HCT116 (cell line): ENCODE measurements at regions not wholly inside any gene's neighbourhood (a gene's known extent, or its start where the extent isn't known, plus 50 kb on each side); places are given as distances from the start of the nearest gene placed in this dataset.

ENCODE experiments used
- ATAC-seq: fragments of 200-7000 bp; cut with Tn5 transposase; 2 replicates; pipeline ENCODE4 v1.9.1; 2020; ENCODE audit warnings: mild to moderate bottlenecking, moderate library complexity
- BruUV-seq: library from RNA; stranded (reverse); fragments of 400-500 nt; replicated peaks from 2 replicates; lab custom pipeline; 2021; lab: Mats Ljungman, UMichigan
- CTCF ChIA-PET: fragments of 300-600 bp; sonication (Branson Sonifier 250); formaldehyde crosslinking; loops from one replicate; lab custom pipeline; 2021; ENCODE audit warnings: antibody characterized with exemption; lab: Charles Lee
- POLR2A ChIA-PET: fragments of 300-600, 350-600 bp; sonication (Branson Sonifier 250); formaldehyde crosslinking; loops from one replicate; lab custom pipeline; 2021; ENCODE audit warnings: antibody characterized with exemption; lab: Charles Lee
- RAD21 ChIA-PET, 2 experiments: fragments of 300-600 bp; sonication (Branson Sonifier 250); formaldehyde crosslinking; loops; one replicate each; lab custom pipeline; 2023; ENCODE audit warnings: low total read pairs in 2 of 2; ENCODE audit not compliant: uncharacterized antibody in 2 of 2, unreplicated experiment in 2 of 2, low non-redundant PET in 1 of 2; lab: Charles Lee
- DNase-seq: peaks from one replicate; pipeline ENCODE4 v3.0.0-alpha.2; 2010; ENCODE audit warnings: low read depth, low spot score
- H2AFZ ChIP-seq: fragments of 200-600 bp; shearing (Covaris generic), sonication (generic); 2 replicates; pipeline ENCODE4 v1.6.1; 2017; ENCODE audit warnings: low read depth, mixed run types, mixed read lengths, antibody characterized with exemption, low read length; ENCODE audit not compliant: poor library complexity, severe bottlenecking
- H3K27ac ChIP-seq: 2 replicates; pipeline ENCODE4 v1.5.1; 2012; ENCODE audit warnings: low read depth, low read length
- H3K27me3 ChIP-seq: fragments of 200-600 bp; sonication (generic); 2 replicates; pipeline ENCODE4 v1.6.1; 2016; ENCODE audit warnings: mixed run types, low read length, mixed read lengths; ENCODE audit not compliant: insufficient read depth
- H3K36me3 ChIP-seq, 2 experiments: fragments of 200-500 bp in 1 of 2; fragments of 200-600 bp in 1 of 2; sonication (Bioruptor generic) in 1 of 2; sonication (generic) in 1 of 2; 2 replicates each; pipeline versions ENCODE4 v1.5.1 to v1.6.1; 2014 to 2016; ENCODE audit warnings: low read length in 2 of 2, inconsistent platforms in 1 of 2, mixed read lengths in 1 of 2, mixed run types in 1 of 2; ENCODE audit not compliant: insufficient read depth in 2 of 2, control insufficient read depth in 1 of 2
- H3K4me1 ChIP-seq, 2 experiments: fragments of 200-600 bp in 1 of 2; sonication (generic) in 1 of 2; 2 replicates each; pipeline versions ENCODE4 v1.5.1 to v1.6.1; 2012 to 2017; ENCODE audit warnings: low read length in 2 of 2, inconsistent platforms in 1 of 2, mild to moderate bottlenecking in 1 of 2, mixed read lengths in 1 of 2, mixed run types in 1 of 2, moderate library complexity in 1 of 2; ENCODE audit not compliant: insufficient read depth in 2 of 2, control insufficient read depth in 1 of 2
- H3K4me2 ChIP-seq: fragments of 200-600 bp; sonication (generic); 2 replicates; pipeline ENCODE4 v1.6.1; 2017; ENCODE audit warnings: mixed run types, low read length, mixed read lengths
- H3K4me3 ChIP-seq, 2 experiments: fragments of 200-600 bp in 1 of 2; sonication (generic) in 1 of 2; replicated peaks in 1 of 2; 2 replicates each; pipeline ENCODE4 v1.5.1; 2011 to 2016; ENCODE audit warnings: low read length in 2 of 2, control low read depth in 1 of 2, low read depth in 1 of 2, mild to moderate bottlenecking in 1 of 2, mixed read lengths in 1 of 2, mixed run types in 1 of 2
- H3K79me2 ChIP-seq: fragments of 200-600 bp; sonication (generic); 2 replicates; pipeline ENCODE4 v1.6.1; 2017; ENCODE audit warnings: mild to moderate bottlenecking, mixed run types, low read length, moderate library complexity, mixed read lengths; ENCODE audit not compliant: insufficient read depth
- H3K9ac ChIP-seq: fragments of 200-600 bp; sonication (generic); 2 replicates; pipeline ENCODE4 v1.6.1; 2016; ENCODE audit warnings: low read length, mixed read lengths
- H3K9me2 ChIP-seq: fragments of 200-600 bp; sonication (generic), shearing (Covaris generic); 2 replicates; pipeline ENCODE4 v1.6.1; 2017; ENCODE audit warnings: mixed run types, mild to moderate bottlenecking, moderate library complexity; ENCODE audit not compliant: insufficient read depth
- H3K9me3 ChIP-seq, 2 experiments: fragments of 200-500 bp in 1 of 2; fragments of 200-600 bp in 1 of 2; sonication (Bioruptor generic) in 1 of 2; sonication (generic) in 1 of 2; 2 replicates each; pipeline ENCODE4 v1.6.1; 2014 to 2017; ENCODE audit warnings: low read length in 2 of 2, mixed read lengths in 2 of 2, inconsistent platforms in 1 of 2, low read depth in 1 of 2, mild to moderate bottlenecking in 1 of 2, mixed run types in 1 of 2, moderate library complexity in 1 of 2; ENCODE audit not compliant: control insufficient read depth in 1 of 2, insufficient read depth in 1 of 2
- H4K20me1 ChIP-seq: fragments of 200-600 bp; sonication (generic), shearing (Covaris generic); 2 replicates; pipeline ENCODE4 v1.6.1; 2017; ENCODE audit warnings: mixed run types, mild to moderate bottlenecking, moderate library complexity; ENCODE audit not compliant: insufficient read depth
- ATF3 ChIP-seq: IDR thresholded peaks from 2 replicates; pipeline ENCODE4 v1.6.1; 2012
- CBX3 ChIP-seq: IDR thresholded peaks from 2 replicates; pipeline ENCODE4 v1.6.1; 2012; ENCODE audit warnings: low read depth
- CTCF ChIP-seq, 3 experiments: fragments of 200-600 bp in 1 of 3; sonication (generic) in 1 of 3; IDR thresholded peaks in 2 of 3; conservative IDR thresholded peaks in 1 of 3; 2 replicates each; pipeline ENCODE4 v1.5.1; 2012 to 2017; ENCODE audit warnings: low read depth in 2 of 3, low read length in 2 of 3, antibody characterized with exemption in 1 of 3, borderline replicate concordance in 1 of 3, control low read depth in 1 of 3, mild to moderate bottlenecking in 1 of 3, mixed read lengths in 1 of 3, mixed run types in 1 of 3, moderate library complexity in 1 of 3; ENCODE audit not compliant: insufficient read depth in 1 of 3
- ELF1 ChIP-seq: IDR thresholded peaks from 2 replicates; pipeline ENCODE4 v1.6.1; 2012; ENCODE audit warnings: low read depth, borderline replicate concordance
- EZH2 ChIP-seq: fragments of 200-600 bp; sonication (generic); IDR thresholded peaks from 2 replicates; pipeline ENCODE4 v1.6.1; 2017; ENCODE audit warnings: antibody characterized with exemption, mixed run types
- FOSL1 ChIP-seq: IDR thresholded peaks from 2 replicates; pipeline ENCODE4 v1.6.1; 2012; ENCODE audit warnings: low read depth
- JUND ChIP-seq: IDR thresholded peaks from 2 replicates; pipeline ENCODE4 v1.6.1; 2012
- RAD21 ChIP-seq: IDR thresholded peaks from 2 replicates; pipeline ENCODE4 v1.6.1; 2012; ENCODE audit warnings: low read depth, mild to moderate bottlenecking
- ZFX ChIP-seq: fragments of 450-650 bp; IDR thresholded peaks from 2 replicates; pipeline ENCODE4 v1.6.1; 2017
- intact Hi-C: fragments of 100-400 bp; cut with micrococcal nuclease; formaldehyde crosslinking; loops from 2 replicates; pipeline ENCODE4 v1.10.0; 2022
- TF ChIP-seq, protein P1 (sequence below): IDR thresholded peaks from 2 replicates; pipeline ENCODE4 v1.6.1; 2011; ENCODE audit warnings: mild to moderate bottlenecking, low read length, moderate library complexity; ENCODE audit not compliant: insufficient replicate concordance; ENCODE audit errors: extremely low read depth

DNA sequence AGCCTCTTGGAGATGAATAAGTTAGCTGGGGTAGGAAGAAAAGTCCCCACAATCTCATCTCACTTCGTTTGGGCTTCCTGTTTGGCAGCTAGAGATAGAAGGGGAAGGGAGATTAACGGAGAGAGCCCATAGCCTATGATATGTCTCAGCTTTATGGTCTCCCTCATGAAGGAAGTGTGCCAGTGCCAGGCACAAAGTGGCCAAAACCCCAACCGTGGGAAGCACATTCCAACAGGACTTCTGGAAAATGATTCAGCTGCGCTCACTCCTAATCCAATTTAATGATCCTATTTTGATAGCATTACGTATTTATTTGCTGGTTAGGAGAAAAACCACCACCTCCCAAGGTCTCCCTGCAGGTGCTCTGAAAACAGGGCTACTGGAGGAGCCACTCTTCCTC is 303.1 kb upstream of the CLINT1 start:
- ChIA-PET POLR2A (no interaction called here), RAD21 (no interaction called here)
- Histone ChIP-seq H3K9me3 (no peaks in the 10 kb centered on the region), H3K4me3 (no peak overlapping the region), H3K36me3 (no peaks in the 10 kb centered on the region), H3K27ac (no peak overlapping the region), H2AFZ (no peak overlapping the region), H3K79me2 (no peaks in the 10 kb centered on the region), H4K20me1 (no peaks in the 10 kb centered on the region)
- ATAC-seq = no peak
- intact Hi-C loops = no loop called here
- BruUV-seq = no TSS peak
- DNase-seq = no peak
- TF ChIP-seq FOSL1 = no peak
- TF ChIP-seq EZH2 = no peak
- no peak for TF ChIP-seq CBX3
- no peak for TF ChIP-seq CTCF (IDR thresholded peaks at IDR 0.05 in 2 of 3, conservative IDR thresholded peaks at IDR 0.05 in 1 of 3; ENCODE audit: borderline replicate concordance in 1 of 3, insufficient read depth in 1 of 3, low read depth in 2 of 3, low read length in 2 of 3)
- TF ChIP-seq, protein P1, sequence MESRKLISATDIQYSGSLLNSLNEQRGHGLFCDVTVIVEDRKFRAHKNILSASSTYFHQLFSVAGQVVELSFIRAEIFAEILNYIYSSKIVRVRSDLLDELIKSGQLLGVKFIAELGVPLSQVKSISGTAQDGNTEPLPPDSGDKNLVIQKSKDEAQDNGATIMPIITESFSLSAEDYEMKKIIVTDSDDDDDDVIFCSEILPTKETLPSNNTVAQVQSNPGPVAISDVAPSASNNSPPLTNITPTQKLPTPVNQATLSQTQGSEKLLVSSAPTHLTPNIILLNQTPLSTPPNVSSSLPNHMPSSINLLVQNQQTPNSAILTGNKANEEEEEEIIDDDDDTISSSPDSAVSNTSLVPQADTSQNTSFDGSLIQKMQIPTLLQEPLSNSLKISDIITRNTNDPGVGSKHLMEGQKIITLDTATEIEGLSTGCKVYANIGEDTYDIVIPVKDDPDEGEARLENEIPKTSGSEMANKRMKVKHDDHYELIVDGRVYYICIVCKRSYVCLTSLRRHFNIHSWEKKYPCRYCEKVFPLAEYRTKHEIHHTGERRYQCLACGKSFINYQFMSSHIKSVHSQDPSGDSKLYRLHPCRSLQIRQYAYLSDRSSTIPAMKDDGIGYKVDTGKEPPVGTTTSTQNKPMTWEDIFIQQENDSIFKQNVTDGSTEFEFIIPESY = no peak
- TF ChIP-seq JUND = no peak
- TF ChIP-seq ZFX = no peak
- TF ChIP-seq ATF3 = no peak
- TF ChIP-seq RAD21 = no peak
- no peak for TF ChIP-seq ELF1
- TF ChIP-seq, all 23 proteins: peak for 0
- Histone ChIP-seq H3K4me1 (no peaks in the 10 kb centered on the region), H3K27me3 (peaks cover 50% of the 10 kb centered on the region), H3K9ac (no peak overlapping the region), H3K9me2 (no peaks in the 10 kb centered on the region), H3K4me2 (no peak overlapping the region)
- CTCF ChIA-PET = no interaction called here
